RPMI7951 (cell line): ENCODE measurements at regions not wholly inside any gene's neighbourhood (a gene's known extent, or its start where the extent isn't known, plus 50 kb on each side); places are given as distances from the start of the nearest gene placed in this dataset.

Source experiments
- DNase-seq: peaks from one replicate; pipeline ENCODE4 v3.0.0-alpha.2; 2012; ENCODE audit warnings: low read depth

DNA sequence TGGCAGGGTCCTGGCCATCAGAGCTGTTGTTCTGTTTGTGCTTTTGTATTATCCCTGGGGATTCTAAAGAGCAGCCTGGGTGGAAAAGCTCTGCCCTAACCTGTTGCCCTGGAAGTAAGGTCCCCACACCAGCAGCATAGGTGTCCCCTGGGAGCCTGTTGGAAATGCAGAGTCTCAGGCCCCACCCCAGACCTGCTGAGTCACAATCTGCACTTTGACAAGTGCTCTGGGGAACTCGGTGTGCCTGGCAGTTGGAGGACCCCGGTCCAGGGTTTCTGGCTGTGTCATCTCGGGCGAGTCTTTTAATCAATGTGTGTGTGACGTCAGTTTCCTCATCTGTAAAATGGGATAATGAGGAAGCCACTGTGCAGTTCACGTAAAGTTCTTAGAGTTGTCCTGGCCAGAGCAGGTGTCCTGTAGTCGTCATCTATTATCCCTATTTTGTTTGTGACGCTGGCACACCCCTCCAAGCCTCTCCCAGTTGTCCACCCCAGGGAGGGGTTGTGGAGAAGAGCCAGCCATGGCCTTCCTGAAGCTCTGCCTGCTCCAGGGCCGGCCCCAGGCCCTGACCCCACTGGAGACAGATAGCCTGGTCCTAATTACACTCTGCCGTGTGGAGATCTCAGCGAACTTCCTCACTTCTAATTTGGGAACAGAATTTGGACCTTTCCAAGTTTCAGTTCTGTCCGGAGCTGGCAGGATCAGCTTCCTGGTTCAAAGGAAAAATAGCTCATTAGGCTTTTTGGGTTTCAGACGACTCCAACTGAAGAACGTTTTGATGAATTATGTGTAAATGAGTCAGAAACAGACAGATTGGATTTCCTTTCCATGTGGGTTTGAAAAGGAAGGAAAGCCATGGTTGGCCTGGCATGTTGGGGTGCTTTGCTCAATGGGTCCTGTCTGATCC, 295.7 kb upstream of the FOXF1 start:
- DNase-seq = peak; percentile 23

DNA sequence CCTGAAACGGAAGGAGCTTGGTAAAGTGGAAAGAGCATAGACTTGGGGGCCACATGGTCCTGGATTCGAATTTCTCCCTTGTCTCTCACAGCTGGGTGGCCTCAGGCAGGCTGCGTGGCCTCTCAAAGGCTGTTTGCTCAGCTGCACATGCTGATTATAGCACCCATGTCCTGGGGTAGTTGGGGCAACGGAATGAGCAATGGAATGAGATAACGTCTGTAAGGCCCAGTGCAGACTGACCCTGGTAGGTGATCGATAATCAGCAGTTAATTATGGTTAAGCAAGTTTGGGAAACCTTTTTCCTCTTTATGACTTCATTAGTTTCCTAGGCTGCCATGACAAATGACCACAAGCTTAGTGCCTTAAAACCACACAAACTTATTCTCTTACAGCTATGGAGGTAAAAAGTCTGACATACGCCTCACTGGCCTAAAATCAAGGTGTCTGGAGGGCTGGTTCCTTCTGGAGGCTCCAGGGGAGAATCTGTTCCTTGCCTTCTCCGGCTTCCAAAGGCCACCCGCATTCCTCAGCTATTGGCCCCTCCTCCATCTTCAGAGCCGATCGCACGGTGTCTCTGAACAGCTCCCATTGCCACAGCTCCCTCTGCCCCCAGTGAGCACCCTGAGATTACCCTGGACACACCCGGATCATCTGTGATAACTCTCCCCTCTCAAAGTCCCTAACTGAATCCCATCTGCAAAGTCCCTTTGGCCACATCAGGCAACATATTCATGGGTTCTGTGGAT, 294.9 kb upstream of the FOXF1 start:
- no peak for DNase-seq

DNA sequence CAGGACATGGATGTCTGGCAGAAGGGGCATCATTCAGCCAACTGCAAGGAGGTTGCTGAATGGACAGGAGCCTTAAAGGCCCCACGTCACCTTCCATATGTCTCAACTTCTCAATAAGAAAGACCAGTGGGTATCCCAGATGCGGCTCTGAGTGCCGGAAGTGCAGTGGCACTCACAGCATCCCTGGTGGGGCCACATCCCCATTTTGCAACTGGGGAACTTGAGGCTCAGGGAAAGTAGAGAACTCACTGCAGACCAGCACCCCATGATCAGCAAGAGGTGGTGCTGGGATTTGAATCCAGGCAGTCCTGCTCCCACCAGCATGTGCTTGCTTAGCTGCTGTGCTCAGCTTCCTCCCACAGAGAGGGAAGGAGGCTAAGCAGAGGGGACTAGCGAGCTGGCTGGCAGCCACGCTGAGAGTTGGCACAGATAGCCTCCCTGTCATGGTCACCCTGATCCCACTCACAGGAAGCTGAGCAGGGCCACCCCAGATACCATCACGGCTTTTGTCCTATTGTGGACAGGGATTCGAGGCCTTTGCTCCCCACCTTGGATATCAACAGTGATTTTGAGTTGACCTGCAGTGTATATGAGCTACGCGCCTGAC, 294.2 kb upstream of the FOXF1 start:
- no peak for DNase-seq

DNA sequence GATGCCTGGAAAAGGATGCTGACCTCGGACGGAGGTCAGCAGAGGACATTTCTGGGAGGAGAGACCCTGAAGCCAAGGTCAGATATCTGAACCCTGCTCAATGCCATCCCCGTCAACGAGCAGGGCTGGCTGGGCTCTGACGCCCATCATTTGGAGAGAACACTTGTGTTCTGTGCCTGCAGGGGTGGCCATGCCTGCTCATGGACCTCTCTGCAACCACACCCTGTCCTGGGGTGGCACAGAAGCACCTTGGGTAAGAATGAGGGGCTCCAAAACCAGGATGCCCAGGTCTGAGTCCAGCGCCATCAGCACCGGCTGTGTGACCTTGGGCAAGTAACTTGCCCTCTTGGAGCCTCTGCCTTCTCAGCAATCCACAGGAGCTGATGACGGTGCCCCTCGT, 293.7 kb upstream of the FOXF1 start:
- no peak for DNase-seq

DNA sequence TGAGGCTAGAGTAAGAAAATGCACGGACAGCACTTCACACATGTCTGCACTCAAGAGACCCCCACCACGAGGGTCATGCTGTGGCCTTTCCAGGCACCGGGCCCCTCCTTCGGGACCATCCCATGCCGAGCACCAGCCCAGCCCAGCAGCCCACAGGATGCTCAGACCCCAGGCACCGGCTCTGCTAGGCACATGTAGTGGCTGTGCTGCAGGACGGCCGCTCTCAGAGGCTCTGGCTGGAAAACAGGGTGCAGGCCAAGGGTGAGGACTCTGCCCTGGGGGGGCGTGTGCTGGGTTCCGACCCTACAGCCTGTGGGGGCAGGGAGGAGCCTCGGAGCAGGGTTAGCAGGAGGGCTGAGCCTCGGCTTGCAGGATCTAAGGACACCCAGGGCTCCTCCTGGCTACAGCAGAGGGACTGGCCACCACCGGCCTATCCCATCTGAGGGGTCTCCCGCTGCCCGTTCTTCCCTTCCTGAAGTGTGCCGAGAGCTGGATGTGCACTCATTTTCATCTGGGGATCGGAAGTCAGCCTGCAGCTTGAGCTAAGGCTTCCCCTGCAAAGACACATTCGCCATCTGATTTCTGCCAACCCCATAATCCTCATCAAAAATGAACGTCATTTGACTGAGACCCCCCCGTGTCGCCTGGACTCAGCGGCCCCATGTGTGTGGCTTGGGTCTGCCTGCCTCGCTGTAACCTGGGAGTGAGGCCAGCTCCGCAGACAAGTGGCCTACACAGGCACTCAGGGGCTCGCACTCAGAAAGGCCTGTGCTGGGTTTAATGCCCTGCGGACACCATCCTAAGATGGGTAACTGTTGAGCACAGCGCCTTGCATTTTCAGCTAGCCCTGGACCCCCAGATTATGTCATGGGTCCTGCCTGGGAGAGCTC, 293.1 kb upstream of the FOXF1 start:
- no peak for DNase-seq

DNA sequence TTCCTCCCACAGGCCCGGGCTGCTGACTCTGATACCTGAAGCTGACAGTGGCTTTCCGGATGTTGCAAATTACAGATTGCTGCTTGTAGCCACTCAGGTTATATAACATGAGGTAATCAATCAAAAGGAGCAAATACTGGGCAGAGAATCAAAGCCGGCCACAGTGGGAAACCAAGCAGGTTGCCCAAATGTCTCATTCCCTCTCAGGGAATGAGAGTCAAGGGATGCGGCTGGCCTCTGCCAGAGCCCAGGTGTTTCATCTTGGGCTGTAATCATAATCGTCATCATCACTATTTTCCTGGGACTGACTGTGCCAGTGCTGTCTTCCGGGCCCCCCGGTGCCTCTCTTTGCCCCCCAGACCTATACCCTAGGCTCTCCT, 292.4 kb upstream of the FOXF1 start:
- DNase-seq = no peak

DNA sequence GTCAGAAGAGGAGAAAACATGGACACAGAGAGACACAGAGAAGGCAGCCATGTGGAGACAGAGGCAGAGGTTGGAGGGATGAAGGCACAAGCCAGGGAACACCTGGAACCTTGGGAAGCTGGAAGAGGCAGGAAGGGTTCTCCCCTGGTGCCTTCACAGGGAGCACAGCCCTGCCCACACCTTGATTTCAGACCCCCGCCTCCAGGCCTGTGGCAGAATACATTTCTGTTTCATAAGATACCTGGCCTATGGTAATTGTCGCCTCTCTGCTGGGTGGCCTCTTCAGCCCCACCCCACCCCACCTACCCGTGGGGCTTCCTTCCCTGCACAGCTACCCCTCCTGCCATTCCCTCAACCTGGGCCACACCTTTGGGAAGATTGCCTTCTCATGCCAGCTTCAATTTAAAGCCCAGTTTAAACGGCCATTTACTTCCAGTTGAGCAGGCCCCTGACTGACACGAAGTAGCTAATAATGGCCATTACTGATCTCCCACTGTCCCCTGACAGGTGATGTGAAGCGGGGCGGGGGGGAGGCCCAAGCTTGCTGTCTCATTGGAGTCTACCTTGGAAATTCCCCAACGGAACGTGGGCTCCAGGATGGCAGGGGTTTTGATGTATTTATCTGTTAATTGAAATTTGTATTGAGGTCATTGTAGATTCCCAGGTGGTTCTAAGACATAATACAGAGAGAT, 291.7 kb upstream of the FOXF1 start:
- no peak for DNase-seq

DNA sequence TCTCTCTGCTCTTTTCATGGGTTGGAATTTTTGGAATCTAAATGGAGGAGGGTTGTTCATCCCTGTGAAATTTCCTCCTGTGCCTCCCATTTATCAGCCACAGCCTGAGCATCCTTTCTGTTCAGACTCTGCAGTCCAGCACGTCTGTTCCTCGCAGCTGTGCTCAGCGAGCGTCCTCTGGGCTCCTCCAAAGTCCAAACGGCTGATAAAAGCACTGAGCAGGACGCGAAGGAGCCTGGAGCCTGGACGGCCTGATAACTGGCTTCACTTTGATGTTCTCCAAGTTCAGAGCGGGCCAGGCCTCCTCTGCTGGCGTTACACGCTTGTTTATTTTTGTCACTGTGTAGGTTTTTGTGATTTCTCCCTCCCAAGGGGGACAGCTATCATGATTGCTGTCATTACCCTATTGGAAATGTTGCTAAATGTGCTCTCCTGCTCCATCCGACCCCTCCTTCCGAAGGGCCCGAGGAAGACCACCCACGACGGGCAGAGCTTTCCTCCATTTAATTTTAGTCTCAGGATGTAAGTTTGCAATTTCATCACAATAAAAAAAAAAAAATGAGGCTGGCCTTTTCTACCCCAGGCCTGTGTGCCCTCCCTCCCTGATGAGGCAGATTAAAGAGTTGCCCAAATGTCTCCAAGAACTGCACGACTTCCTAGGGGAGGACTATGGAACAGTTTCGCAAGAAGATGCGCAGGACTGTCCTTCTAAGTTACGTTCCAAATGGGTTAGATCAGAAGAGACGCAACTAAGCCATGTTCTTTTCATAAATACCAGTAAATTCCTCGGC, 290.5 kb upstream of the FOXF1 start:
- no peak for DNase-seq

DNA sequence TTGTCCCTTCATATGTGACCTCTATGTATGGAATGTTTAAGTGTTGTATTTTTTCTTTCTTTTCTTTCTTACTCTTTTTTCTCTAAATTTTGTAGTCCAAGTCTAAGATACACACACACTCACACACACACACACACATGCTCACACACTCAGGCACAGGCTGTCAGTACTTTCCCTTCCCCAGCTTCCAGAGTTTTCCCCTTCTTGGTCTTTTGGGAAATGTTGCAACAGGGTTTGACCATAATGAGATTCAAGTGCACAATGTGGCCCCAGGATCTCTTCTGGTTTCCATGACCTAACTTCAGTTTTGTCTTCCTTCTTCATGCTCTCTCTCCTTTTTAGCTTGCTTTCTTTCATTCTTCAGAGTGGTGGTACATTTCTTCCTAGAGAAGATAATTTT, 289.8 kb upstream of the FOXF1 start:
- no peak for DNase-seq

DNA sequence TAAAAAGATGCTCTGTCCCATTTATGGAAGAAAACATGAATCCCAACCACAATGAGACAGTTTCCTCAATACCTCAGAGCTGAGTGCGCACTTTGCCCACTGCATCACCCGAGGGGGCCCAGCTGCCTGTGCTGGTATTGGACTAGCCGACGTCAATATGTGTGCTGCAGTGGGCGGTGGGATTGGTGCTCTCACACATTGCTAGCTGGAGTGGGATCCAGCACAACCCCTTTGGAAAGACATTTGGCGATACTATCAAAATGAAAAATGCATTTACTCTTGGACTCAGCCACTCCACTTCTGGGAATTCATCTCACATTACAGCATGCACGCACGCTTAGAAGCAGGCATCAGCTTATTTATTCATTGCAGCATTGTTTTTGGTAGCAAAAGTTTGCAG, 289.2 kb upstream of the FOXF1 start:
- DNase-seq = no peak

DNA sequence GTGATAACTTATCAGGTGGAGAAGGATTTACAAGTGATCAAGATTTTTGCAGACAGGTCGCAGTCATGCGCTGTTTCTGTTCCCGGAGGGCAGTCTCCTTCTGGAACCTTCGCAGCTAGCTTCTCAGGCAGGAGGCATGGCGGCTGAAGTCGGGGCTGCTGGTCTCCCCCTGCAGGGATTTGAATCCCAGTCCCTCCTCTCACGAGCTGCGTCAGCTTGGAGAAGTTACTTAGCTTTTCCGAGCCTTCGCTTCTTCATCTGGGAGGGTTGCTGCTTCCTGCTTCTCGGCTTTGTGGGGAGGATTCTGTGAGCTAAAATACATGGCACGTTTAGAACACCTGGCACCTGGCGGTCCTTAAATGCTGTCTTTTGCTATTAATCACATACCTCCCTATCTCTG, 287.8 kb upstream of the FOXF1 start:
- peak; percentile 20 for DNase-seq

DNA sequence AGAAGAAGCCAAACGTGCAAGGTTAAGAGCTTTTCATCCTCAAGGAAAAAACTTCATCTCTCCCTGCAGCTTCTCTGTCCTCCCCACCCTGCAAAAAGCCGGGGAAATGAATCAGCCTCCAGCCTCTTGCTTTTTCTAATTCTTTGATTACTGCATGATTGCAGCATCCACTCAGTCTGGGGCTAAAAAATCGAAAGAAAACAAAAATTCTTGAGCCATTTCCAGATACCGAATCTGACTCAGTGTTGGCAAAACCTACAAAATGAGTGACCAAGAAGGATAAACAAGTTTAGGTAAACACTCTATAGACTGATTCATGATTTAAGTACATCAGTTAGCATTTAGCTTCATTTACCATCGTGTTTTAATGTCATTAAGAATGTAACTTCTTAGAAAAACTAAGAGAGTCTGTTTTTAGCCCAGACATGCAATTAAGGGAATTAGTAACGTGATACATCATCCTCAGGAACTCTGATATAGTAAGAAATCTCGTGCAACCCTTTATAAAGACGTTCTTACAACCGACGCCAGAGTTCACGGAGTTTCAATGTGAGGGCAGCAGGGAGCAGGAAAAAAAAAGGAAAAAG, 287.3 kb upstream of the FOXF1 start:
- peak; percentile 61 for DNase-seq

DNA sequence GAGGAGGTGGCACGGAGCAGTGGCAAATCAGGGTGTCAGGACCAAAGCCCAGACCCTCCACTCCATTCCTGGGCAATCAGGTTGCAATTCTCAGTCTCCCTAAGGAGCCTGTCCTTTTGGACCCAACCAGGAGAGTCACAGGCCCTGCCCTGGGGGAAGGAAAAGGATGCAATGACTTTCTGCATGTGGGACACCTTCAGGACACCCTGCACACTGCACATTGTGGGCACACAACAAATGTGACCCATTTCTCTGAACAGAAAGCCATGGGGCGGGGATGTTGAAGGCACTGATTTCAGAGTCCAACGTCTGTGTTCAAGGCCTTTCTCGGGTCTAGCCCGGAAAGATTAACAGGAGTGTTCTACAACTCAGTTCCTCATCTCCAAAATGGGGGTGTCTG, 286.2 kb upstream of the FOXF1 start:
- no peak for DNase-seq

DNA sequence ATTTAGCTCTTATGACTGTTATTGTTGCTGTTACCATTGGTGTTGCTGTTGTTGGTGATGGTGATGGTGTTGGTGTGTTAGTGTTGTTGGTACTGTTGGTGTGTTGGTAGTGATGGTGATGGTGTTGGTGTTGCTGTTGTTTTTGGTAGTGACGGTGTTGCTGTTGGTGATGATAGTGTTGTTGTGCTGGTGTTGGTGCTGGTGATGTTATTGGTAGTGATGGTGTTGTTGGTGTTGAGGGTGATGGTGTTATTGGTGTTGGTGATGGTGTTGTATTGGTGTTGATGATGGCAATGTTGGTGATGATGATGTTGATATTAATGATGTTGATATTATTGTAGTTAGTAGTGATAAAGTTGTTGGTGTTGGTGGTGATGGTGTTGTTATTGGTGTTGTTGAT, 285.7 kb upstream of the FOXF1 start:
- no peak for DNase-seq

DNA sequence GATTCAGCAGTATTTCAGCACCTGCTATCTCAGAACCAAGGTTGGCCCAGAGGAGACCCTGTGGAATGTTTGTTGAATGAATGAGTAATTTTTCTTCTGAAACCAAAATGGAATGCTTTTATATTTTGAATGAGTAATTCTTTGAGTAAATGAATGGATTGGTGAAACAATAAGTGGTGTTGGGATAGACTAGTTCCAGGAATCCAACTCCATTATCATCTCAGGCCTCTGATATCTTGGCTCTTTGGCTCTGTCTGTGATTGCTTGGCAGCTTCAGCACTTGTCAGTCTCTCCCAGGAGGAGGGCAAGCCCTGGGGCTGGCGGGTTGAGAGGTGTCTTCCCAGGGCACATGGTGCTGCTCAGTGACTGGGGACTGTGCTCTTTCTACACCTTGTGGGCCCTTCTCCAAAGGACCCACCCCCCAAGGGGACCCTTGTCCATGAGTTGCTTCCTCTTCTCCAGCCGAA, 284.4 kb upstream of the FOXF1 start:
- DNase-seq = no peak

DNA sequence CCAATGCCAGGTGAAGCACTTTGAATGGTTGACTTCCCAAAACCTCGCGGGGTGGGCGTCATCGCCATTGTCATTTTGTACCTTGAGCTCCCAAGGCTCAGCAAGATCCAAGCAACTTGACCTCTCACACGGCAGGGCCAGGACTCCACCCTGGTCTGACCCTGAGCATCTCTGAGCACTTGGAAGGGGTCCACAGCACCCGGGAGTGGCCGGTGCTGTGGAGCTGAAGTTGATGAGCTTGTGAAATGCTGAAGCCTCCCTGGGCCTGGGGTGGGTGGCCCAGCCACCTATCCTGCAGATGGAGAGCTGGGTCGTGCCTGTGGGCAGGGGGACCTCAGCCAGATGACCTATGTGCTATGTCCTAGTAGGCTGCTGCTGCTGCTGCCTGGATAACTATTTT, 283.3 kb upstream of the FOXF1 start:
- DNase-seq = no peak

DNA sequence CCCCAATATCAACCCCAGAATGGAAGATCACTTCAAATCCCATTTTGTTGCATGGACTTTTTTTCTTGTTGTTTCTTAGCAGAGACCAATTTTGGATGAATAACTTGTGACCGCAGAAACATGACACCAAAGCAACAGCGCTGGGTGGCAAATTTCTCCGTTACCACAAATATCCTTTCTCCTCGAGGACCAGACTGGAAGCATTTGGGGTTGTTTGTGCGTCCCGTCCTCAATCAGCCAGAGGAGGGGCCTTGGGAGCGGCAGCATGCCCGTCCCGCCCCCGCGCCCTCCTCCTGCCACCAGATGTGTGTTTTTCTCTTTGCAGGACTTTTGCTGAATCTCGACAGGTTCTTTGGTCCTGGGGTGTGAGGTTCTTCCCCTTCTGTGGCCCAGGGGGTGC, 282.5 kb upstream of the FOXF1 start:
- DNase-seq = peak; percentile 70

DNA sequence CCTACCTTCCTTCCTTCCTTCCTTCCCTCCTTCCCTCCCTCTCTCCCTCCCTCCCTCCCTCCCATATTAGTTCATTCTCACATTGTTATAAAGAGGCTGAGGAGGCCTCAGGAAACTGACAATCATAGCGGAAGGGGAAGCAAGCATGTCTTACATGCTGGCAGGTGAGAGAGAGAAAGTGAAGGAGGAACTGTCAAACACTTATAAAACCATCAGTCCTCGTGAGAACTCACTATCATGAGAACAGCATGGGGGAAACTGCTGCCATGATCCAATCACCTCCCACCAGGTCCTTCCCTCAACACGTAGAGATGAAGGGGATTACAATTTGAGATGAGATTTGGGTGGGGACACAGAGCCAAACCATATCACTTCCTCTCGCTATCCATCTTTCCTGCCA, 281.6 kb upstream of the FOXF1 start:
- no peak for DNase-seq

DNA sequence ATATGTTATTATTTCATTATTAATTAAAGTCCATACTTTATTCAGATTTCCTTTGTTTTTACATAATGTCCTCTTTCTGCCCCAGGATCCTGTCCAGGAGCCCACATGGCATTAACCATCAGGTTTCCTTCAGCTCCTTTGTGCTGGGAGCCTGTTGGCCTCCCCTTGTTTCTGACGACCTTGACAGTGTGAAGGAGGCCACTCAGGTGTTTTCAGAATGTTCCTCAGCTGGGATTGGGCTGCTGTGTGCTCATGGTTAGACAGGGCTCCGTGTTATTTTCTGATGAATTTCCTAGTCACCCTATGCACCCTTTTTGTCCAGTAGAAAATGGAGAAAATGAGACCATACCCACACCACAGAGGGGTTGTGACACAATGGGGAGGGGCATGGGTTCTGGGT, 281.0 kb upstream of the FOXF1 start:
- DNase-seq = no peak
